IMR-90 (cell line): ENCODE measurements at regions not wholly inside any gene's neighbourhood (a gene's known extent, or its start where the extent isn't known, plus 50 kb on each side); places are given as distances from the start of the nearest gene placed in this dataset.

Experiments
- ATAC-seq: fragments of 200-7000 bp; cut with Tn5 transposase; 2 replicates; pipeline ENCODE4 v1.9.1; 2020; ENCODE audit warnings: low read depth, mild to moderate bottlenecking, moderate library complexity
- BruUV-seq: library from RNA; stranded (reverse); fragments of 400-500 nt; replicated peaks from 2 replicates; lab custom pipeline; 2021; lab: Mats Ljungman, UMichigan
- CTCF ChIA-PET: fragments of 300-600 bp; formaldehyde crosslinking; extraction: SDS; loops from one replicate; lab custom pipeline; 2021; ENCODE audit warnings: antibody characterized with exemption; lab: Yijun Ruan, JAX
- POLR2A ChIA-PET: fragments of 300-600 bp; sonication (Branson Sonifier 250); formaldehyde crosslinking; loops from one replicate; lab custom pipeline; 2022; ENCODE audit warnings: antibody characterized with exemption; ENCODE audit not compliant: unreplicated experiment; lab: Charles Lee
- DNase-seq: peaks from one replicate; pipeline ENCODE4 v3.0.0; 2013
- H2AFZ ChIP-seq: replicated peaks from 2 replicates; pipeline ENCODE3; 2013; ENCODE audit warnings: low read length, mild to moderate bottlenecking; ENCODE audit not compliant: poor library complexity
- H2AK5ac ChIP-seq: 2 replicates; pipeline ENCODE4 v1.6.1; 2013; ENCODE audit warnings: low read depth, low read length, inconsistent platforms
- H2AK9ac ChIP-seq: replicated peaks from 2 replicates; pipeline ENCODE3; 2013; ENCODE audit warnings: mild to moderate bottlenecking, low read depth, low read length, moderate library complexity; ENCODE audit not compliant: poor library complexity
- H2BK120ac ChIP-seq: 2 replicates; pipeline ENCODE4 v1.6.1; 2013; ENCODE audit warnings: low read depth, low read length, inconsistent platforms
- H2BK15ac ChIP-seq: 3 replicates; pipeline ENCODE4 v1.6.1; 2013; ENCODE audit warnings: low read depth, low read length, inconsistent platforms
- H2BK20ac ChIP-seq: 2 replicates; pipeline ENCODE4 v1.6.1; 2013; ENCODE audit warnings: low read depth, mild to moderate bottlenecking, inconsistent platforms, low read length, moderate library complexity
- H2BK5ac ChIP-seq: 2 replicates; pipeline ENCODE4 v1.6.1; 2013; ENCODE audit warnings: mild to moderate bottlenecking, low read depth, low read length, inconsistent platforms; ENCODE audit not compliant: poor library complexity, severe bottlenecking
- H3K14ac ChIP-seq: replicated peaks from 2 replicates; pipeline ENCODE4 v1.6.1; 2013; ENCODE audit warnings: low read depth, low read length, inconsistent platforms
- H3K18ac ChIP-seq: 2 replicates; pipeline ENCODE4 v1.6.1; 2013; ENCODE audit warnings: low read depth, low read length, control low read depth
- H3K23ac ChIP-seq: 2 replicates; pipeline ENCODE4 v1.6.1; 2013; ENCODE audit warnings: low read depth, low read length, inconsistent platforms
- H3K27ac ChIP-seq: 2 replicates; pipeline ENCODE4 v1.5.1; 2013; ENCODE audit warnings: mild to moderate bottlenecking, control low read depth, low read length; ENCODE audit not compliant: insufficient read depth
- H3K27me3 ChIP-seq: 2 replicates; pipeline ENCODE4 v1.6.1; 2013; ENCODE audit warnings: low read length; ENCODE audit not compliant: control insufficient read depth, insufficient read depth
- H3K36me3 ChIP-seq: 2 replicates; pipeline ENCODE4 v1.6.1; 2013; ENCODE audit warnings: low read length, mixed read lengths; ENCODE audit not compliant: control insufficient read depth, insufficient read depth
- H3K4ac ChIP-seq: 2 replicates; pipeline ENCODE4 v1.6.1; 2013; ENCODE audit warnings: low read depth, low read length, inconsistent platforms
- H3K4me1 ChIP-seq: 2 replicates; pipeline ENCODE4 v1.6.1; 2013; ENCODE audit warnings: low read length, mixed read lengths; ENCODE audit not compliant: control insufficient read depth, insufficient read depth
- H3K4me2 ChIP-seq: 2 replicates; pipeline ENCODE4 v1.6.1; 2013; ENCODE audit warnings: low read depth, mild to moderate bottlenecking, control low read depth, low read length, moderate library complexity
- H3K4me3 ChIP-seq: 2 replicates; pipeline ENCODE4 v1.5.1; 2013; ENCODE audit warnings: low read depth, mild to moderate bottlenecking, control low read depth, low read length, moderate library complexity; ENCODE audit not compliant: insufficient read depth
- H3K56ac ChIP-seq: 2 replicates; pipeline ENCODE4 v1.6.1; 2013; ENCODE audit warnings: low read length, inconsistent platforms; ENCODE audit not compliant: insufficient read depth; ENCODE audit errors: extremely low read depth
- H3K79me1 ChIP-seq, 2 experiments: 2 replicates each; pipeline ENCODE4 v1.6.1; 2013; ENCODE audit warnings: low read length in 2 of 2, inconsistent platforms in 1 of 2, low read depth in 1 of 2
- H3K9ac ChIP-seq: 2 replicates; pipeline ENCODE4 v1.6.1; 2013; ENCODE audit warnings: low read depth, low read length, control low read depth
- H3K9me1 ChIP-seq: 2 replicates; pipeline ENCODE4 v1.6.1; 2013; ENCODE audit warnings: low read length, inconsistent platforms; ENCODE audit not compliant: insufficient read depth
- H3K9me3 ChIP-seq: 2 replicates; pipeline ENCODE4 v1.6.1; 2013; ENCODE audit warnings: low read length; ENCODE audit not compliant: control insufficient read depth, insufficient read depth
- H4K20me1 ChIP-seq: 2 replicates; pipeline ENCODE4 v1.6.1; 2013; ENCODE audit warnings: low read length, inconsistent platforms; ENCODE audit not compliant: insufficient read depth
- H4K5ac ChIP-seq: 2 replicates; pipeline ENCODE4 v1.6.1; 2013; ENCODE audit warnings: mild to moderate bottlenecking, low read depth, low read length, control low read depth
- H4K8ac ChIP-seq, 2 experiments: 2 replicates each; pipeline ENCODE4 v1.6.1; 2013; ENCODE audit warnings: low read depth in 2 of 2, low read length in 2 of 2, control low read depth in 1 of 2, inconsistent platforms in 1 of 2
- H4K91ac ChIP-seq: 2 replicates; pipeline ENCODE4 v1.6.1; 2013; ENCODE audit warnings: low read depth, low read length, inconsistent platforms; ENCODE audit not compliant: insufficient read depth
- BHLHE40 ChIP-seq: fragments of 150-350 bp; IDR thresholded peaks from 2 replicates; pipeline ENCODE4 v1.6.1; 2016; ENCODE audit warnings: mild to moderate bottlenecking, low read depth, low read length
- CEBPB ChIP-seq: IDR thresholded peaks from 2 replicates; pipeline ENCODE4 v1.6.1; 2012; ENCODE audit warnings: low read depth, low read length, improper control_type of control experiment
- MXI1 ChIP-seq: IDR thresholded peaks from 2 replicates; pipeline ENCODE4 v1.6.1; 2012; ENCODE audit warnings: low read depth, mild to moderate bottlenecking, low read length, moderate library complexity, borderline replicate concordance
- WGBS, 2 experiments: methylation state at CpG; one replicate each; pipeline versions ENCODE4 v1.1.5 to v1.1.7; 2013; ENCODE audit warnings: missing lambda C conversion rate in 2 of 2; ENCODE audit not compliant: insufficient read length in 1 of 2; ENCODE audit errors: extremely low coverage in 2 of 2; 5-methylcytosine and 5-hydroxymethylcytosine counted together
- dilution Hi-C: fragments of 300-500 bp; cut with HindIII; formaldehyde crosslinking; loops from one replicate; pipeline ENCODE4 v1.14.3; 2018; ENCODE audit warnings: low sequenced_read_pairs; ENCODE audit not compliant: unreplicated experiment
- in situ Hi-C: fragments of 300-500 bp; cut with MboI; formaldehyde crosslinking; loops from 3 replicates; pipeline ENCODE4 v1.14.3; 2019; ENCODE audit warnings: low sequenced_read_pairs, inconsistent platforms, mixed read lengths
- intact Hi-C: fragments of 100-400 bp; cut with micrococcal nuclease; formaldehyde crosslinking; loops from 2 replicates; pipeline ENCODE4 v1.10.0; 2022

DNA sequence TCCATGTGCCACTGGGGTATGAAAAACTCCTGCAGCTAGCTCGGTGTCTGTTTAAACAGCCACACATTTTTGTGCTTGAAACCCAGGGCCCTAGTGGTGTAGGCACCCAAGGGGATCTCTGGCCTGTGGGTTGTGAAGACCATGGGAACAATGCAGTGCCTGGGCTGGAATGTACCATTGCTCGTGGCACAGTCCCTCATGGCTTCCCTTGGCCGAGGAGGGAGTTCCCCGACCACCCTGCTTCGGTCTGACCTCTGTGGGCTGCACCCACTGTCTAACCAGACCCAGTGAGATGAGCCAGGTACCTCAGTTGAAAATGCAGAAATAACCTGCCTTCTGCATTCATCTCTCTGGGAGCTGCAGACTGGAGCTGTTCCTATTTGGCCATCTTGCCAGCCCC, 214.0 kb downstream of the TRPC6 start:
- no TSS peak for BruUV-seq
- WGBS, 2 experiments = no CpG with 5 or more reads among the region's 5 CpGs

More for the DNA sequence above, 214.0 kb downstream of the TRPC6 start:
- no peak overlapping the region for H2AFZ ChIP-seq
- TF ChIP-seq BHLHE40 (no peak), CEBPB (no peak), MXI1 (no peak)
- H3K56ac ChIP-seq = no peak overlapping the region
- H3K9me3 ChIP-seq = no peaks in the 10 kb centered on the region
- in situ Hi-C loops = no loop called here
- POLR2A ChIA-PET = no interaction called here
- no peak overlapping the region for H2BK20ac ChIP-seq
- no peak overlapping the region for H3K14ac ChIP-seq
- H3K4me3 ChIP-seq = no peak overlapping the region
- H4K91ac ChIP-seq = no peak overlapping the region
- no peak overlapping the region for H3K4me2 ChIP-seq
- intact Hi-C loops = no loop called here
- H3K18ac ChIP-seq = no peak overlapping the region
- no peak overlapping the region for H4K8ac ChIP-seq
- H2BK5ac ChIP-seq = no peak overlapping the region
- H2AK5ac ChIP-seq = no peak overlapping the region
- no peaks in the 10 kb centered on the region for H3K27me3 ChIP-seq
- CTCF ChIA-PET = no interaction called here
- DNase-seq (no peak), ATAC-seq (no peak)
- H3K23ac ChIP-seq = no peak overlapping the region
- no peak overlapping the region for H2BK120ac ChIP-seq
- H3K79me1 ChIP-seq = no peaks in the 10 kb centered on the region
- H3K4ac ChIP-seq = no peak overlapping the region
- dilution Hi-C loops = no loop called here
- H4K5ac ChIP-seq = no peak overlapping the region
- H3K9ac ChIP-seq = no peak overlapping the region
- no peaks in the 10 kb centered on the region for H3K4me1 ChIP-seq
- H3K36me3 ChIP-seq = no peaks in the 10 kb centered on the region
- no peaks in the 10 kb centered on the region for H3K9me1 ChIP-seq
- H2BK15ac ChIP-seq = no peak overlapping the region
- no peaks in the 10 kb centered on the region for H4K20me1 ChIP-seq
- H2AK9ac ChIP-seq = no peak overlapping the region
- no peak overlapping the region for H3K27ac ChIP-seq
